HepG2 (cell line): ENCODE measurements at regions not wholly inside any gene's neighbourhood (a gene's known extent, or its start where the extent isn't known, plus 50 kb on each side); places are given as distances from the start of the nearest gene placed in this dataset.

ENCODE experiments used
- ATAC-seq: fragments of 200-7000 bp; cut with Tn5 transposase; 3 replicates; pipeline ENCODE4 v1.9.1; 2020; ENCODE audit warnings: mild to moderate bottlenecking, moderate library complexity
- BruUV-seq: library from RNA; stranded (reverse); fragments of 400-500 nt; replicated peaks from 2 replicates; lab custom pipeline; 2021; lab: Mats Ljungman, UMichigan
- CTCF ChIA-PET: fragments of 300-600 bp; formaldehyde crosslinking; extraction: SDS; loops from one replicate; lab custom pipeline; 2021; ENCODE audit warnings: low total read pairs, inconsistent platforms, low intra/inter-chr PET ratio; lab: Yijun Ruan, JAX
- POLR2A ChIA-PET: fragments of 350-600 bp; sonication (Branson Sonifier 250); formaldehyde crosslinking; loops from one replicate; lab custom pipeline; 2020; ENCODE audit warnings: antibody characterized with exemption, inconsistent platforms; lab: Yijun Ruan, JAX
- DNase-seq: peaks from one replicate; pipeline ENCODE4 v3.0.0-alpha.2; 2015; ENCODE audit warnings: low spot score
- FAIRE-seq: peaks from 3 replicates; lab custom pipeline; 2011; peaks lifted over from hg19 to GRCh38; lab: Jason Lieb, UNC
- H2AFZ ChIP-seq: one replicate; pipeline ENCODE4 v1.6.1; 2011; ENCODE audit warnings: low read length, inconsistent platforms
- H3K27ac ChIP-seq: fragments of 300-600 bp; 3 replicates; pipeline ENCODE4 v1.8.0; 2011; ENCODE audit warnings: mixed run types, mild to moderate bottlenecking, mixed read lengths, low read length, inconsistent platforms; ENCODE audit not compliant: insufficient read depth; ENCODE audit errors: extremely low read length
- H3K27me3 ChIP-seq, 2 experiments: fragments of 200-600 bp in 1 of 2; 2 replicates in 1 of 2; 3 replicates in 1 of 2; pipeline versions ENCODE4 v1.6.0 to v1.8.0; 2011; ENCODE audit warnings: low read length in 2 of 2, mild to moderate bottlenecking in 2 of 2, moderate library complexity in 2 of 2, inconsistent platforms in 1 of 2; ENCODE audit not compliant: insufficient read depth in 2 of 2, control insufficient read depth in 1 of 2
- H3K36me3 ChIP-seq, 2 experiments: fragments of 200-600 bp in 1 of 2; replicated peaks in 1 of 2; 2 replicates in 1 of 2; 3 replicates in 1 of 2; pipeline versions ENCODE4 v1.5.1 to v1.8.0; 2011; ENCODE audit warnings: low read length in 2 of 2, inconsistent platforms in 1 of 2; ENCODE audit not compliant: insufficient read depth in 2 of 2, control insufficient read depth in 1 of 2
- H3K4me1 ChIP-seq: 2 replicates; pipeline ENCODE4 v1.5.1; 2012; ENCODE audit warnings: low read length, inconsistent platforms; ENCODE audit not compliant: insufficient read depth
- H3K4me2 ChIP-seq: 2 replicates; pipeline ENCODE4 v1.6.0; 2011; ENCODE audit warnings: low read depth, low read length, inconsistent platforms
- H3K4me3 ChIP-seq, 3 experiments: fragments of 200-600 bp in 1 of 3; sonication (generic), shearing (Covaris generic) in 1 of 3; replicated peaks in 1 of 3; 2 replicates each; pipeline ENCODE4 v1.5.1; 2011 to 2016; ENCODE audit warnings: low read length in 3 of 3, inconsistent platforms in 2 of 3, low read depth in 2 of 3, mild to moderate bottlenecking in 2 of 3, control low read depth in 1 of 3, mixed read lengths in 1 of 3; ENCODE audit not compliant: insufficient read depth in 1 of 3
- H3K79me2 ChIP-seq: one replicate; pipeline ENCODE4 v1.6.1; 2011; ENCODE audit warnings: low read length, inconsistent platforms; ENCODE audit not compliant: insufficient read depth
- H3K9ac ChIP-seq: 2 replicates; pipeline ENCODE4 v1.6.0; 2011; ENCODE audit warnings: mild to moderate bottlenecking, low read depth, low read length, inconsistent platforms; ENCODE audit not compliant: insufficient read depth
- H3K9me3 ChIP-seq: 2 replicates; pipeline ENCODE4 v1.5.1; 2012; ENCODE audit warnings: mild to moderate bottlenecking, low read length
- H4K20me1 ChIP-seq: 2 replicates; pipeline ENCODE4 v1.6.0; 2011; ENCODE audit warnings: inconsistent platforms, mild to moderate bottlenecking, low read length, moderate library complexity; ENCODE audit not compliant: insufficient read depth
- BRD4 ChIP-seq: sonication (generic); formaldehyde crosslinking; IDR thresholded peaks from 2 replicates; pipeline ENCODE4 v1.4.0; 2020; ENCODE audit warnings: missing genetic modification reagents
- ELF4 ChIP-seq: sonication (generic); formaldehyde crosslinking; IDR thresholded peaks from 2 replicates; pipeline ENCODE4 v1.5.0; 2020; ENCODE audit warnings: missing genetic modification reagents, mild to moderate bottlenecking, moderate library complexity, borderline replicate concordance
- GABPB1 ChIP-seq: IDR thresholded peaks from 2 replicates; pipeline ENCODE4 v1.6.1; 2016; ENCODE audit warnings: mild to moderate bottlenecking, missing genetic modification reagents, moderate library complexity, missing compliant biosample characterization
- KLF12 ChIP-seq: sonication (generic); formaldehyde crosslinking; IDR thresholded peaks from 2 replicates; pipeline ENCODE4 v1.4.0; 2020; ENCODE audit warnings: missing genetic modification reagents, borderline replicate concordance
- KLF16 ChIP-seq, 2 experiments: sonication (generic) in 1 of 2; formaldehyde crosslinking in 1 of 2; IDR thresholded peaks; 2 replicates each; pipeline versions ENCODE4 v1.6.1 to v1.8.0; 2016 to 2023; ENCODE audit warnings: missing genetic modification reagents in 2 of 2, missing compliant biosample characterization in 1 of 2
- MAZ ChIP-seq, 2 experiments: sonication (generic) in 1 of 2; formaldehyde crosslinking in 1 of 2; IDR thresholded peaks; 2 replicates each; pipeline versions ENCODE4 v1.5.0 to v1.6.1; 2012 to 2020; ENCODE audit warnings: low read depth in 2 of 2, mild to moderate bottlenecking in 2 of 2, borderline replicate concordance in 1 of 2, improper control_type of control experiment in 1 of 2, low read length in 1 of 2, missing genetic modification reagents in 1 of 2, moderate library complexity in 1 of 2
- MBD4 ChIP-seq: IDR thresholded peaks from 2 replicates; pipeline ENCODE4 v1.6.1; 2012; ENCODE audit warnings: low read length, inconsistent platforms, borderline replicate concordance
- MYC ChIP-seq: sonication (generic); formaldehyde crosslinking; IDR thresholded peaks from 2 replicates; pipeline ENCODE4 v1.9.0; 2021; ENCODE audit warnings: missing genetic modification reagents, borderline replicate concordance
- RARG ChIP-seq: sonication (generic); formaldehyde crosslinking; IDR thresholded peaks from 2 replicates; pipeline ENCODE4 v1.4.0; 2020; ENCODE audit warnings: low read depth, mild to moderate bottlenecking, missing genetic modification reagents
- RELA ChIP-seq: sonication (generic); formaldehyde crosslinking; IDR thresholded peaks from 2 replicates; pipeline ENCODE4 v1.4.0; 2020; ENCODE audit warnings: missing genetic modification reagents
- TEAD3 ChIP-seq: optimal IDR thresholded peaks from 2 replicates; pipeline ENCODE3; 2016; ENCODE audit warnings: borderline replicate concordance
- ZNF207 ChIP-seq: fragments of 450-650 bp; IDR thresholded peaks from 2 replicates; pipeline ENCODE4 v1.6.1; 2016; ENCODE audit warnings: antibody characterized with exemption, borderline replicate concordance
- ZNF224 ChIP-seq: sonication (generic); formaldehyde crosslinking; IDR thresholded peaks from 2 replicates; pipeline ENCODE4 v1.5.0; 2020; ENCODE audit warnings: mild to moderate bottlenecking, missing genetic modification reagents
- WGBS: methylation state at CpG from one replicate; pipeline ENCODE4 v1.1.6; 2017; ENCODE audit warnings: low lambda C conversion rate; 5-methylcytosine and 5-hydroxymethylcytosine counted together
- in situ Hi-C: cut with HindIII; loops from 2 replicates; pipeline ENCODE4 v1.10.0; 2017; ENCODE audit warnings: low pct_unique_long_range_greater_than_20kb; ENCODE audit not compliant: extremely low pct_ligation_motif_present
- intact Hi-C: fragments of 100-400 bp; cut with micrococcal nuclease; formaldehyde crosslinking; loops from one replicate; pipeline ENCODE4 v1.10.0; 2022; ENCODE audit not compliant: unreplicated experiment
- TF ChIP-seq, protein P1 (sequence below): sonication (generic); formaldehyde crosslinking; IDR thresholded peaks from one replicate; pipeline ENCODE4 v1.5.1; 2020; ENCODE audit warnings: mild to moderate bottlenecking, missing genetic modification reagents; ENCODE audit errors: not compliant biosample characterization

DNA sequence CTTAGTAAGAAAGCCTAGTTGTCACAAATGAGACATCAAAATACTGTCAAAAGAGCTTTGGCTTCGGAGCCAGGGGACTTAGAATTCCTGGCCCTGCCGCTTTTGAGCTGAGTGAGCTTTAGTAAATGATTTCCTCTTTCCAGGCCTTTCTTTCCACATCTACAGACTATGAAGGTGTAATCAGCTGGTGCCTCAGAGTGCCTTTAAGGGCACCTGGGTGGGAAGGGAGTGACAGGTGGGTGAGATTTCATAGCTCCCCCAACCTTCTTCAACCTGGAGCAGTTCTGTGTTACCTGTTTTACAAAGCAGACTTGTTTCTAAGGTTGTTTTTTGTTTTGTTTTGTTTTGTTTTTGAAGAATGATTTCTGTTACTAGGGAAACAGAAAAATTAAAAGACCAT lies 154.7 kb upstream of the BOD1L1 start:
- Histone ChIP-seq H3K27ac (no peak overlapping the region), H3K27me3 (no peaks in the 10 kb centered on the region), H3K9ac (no peak overlapping the region), H4K20me1 (no peaks in the 10 kb centered on the region), H3K36me3 (no peaks in the 10 kb centered on the region), H2AFZ (no peak overlapping the region), H3K9me3 (peaks cover 10% of the 10 kb centered on the region), H3K4me3 (no peak overlapping the region), H3K4me2 (no peak overlapping the region), H3K79me2 (no peaks in the 10 kb centered on the region), H3K4me1 (no peaks in the 10 kb centered on the region)
- FAIRE-seq (no peak), DNase-seq (no peak), ATAC-seq (no peak)
- POLR2A ChIA-PET, result no interaction called here
- CTCF ChIA-PET, result no interaction called here
- 3% methylated on average over 2 of the region's 2 CpGs for WGBS
- in situ Hi-C loops (no loop called here), intact Hi-C loops (no loop called here)
- no TSS peak for BruUV-seq
- TF ChIP-seq MYC (no peak), KLF12 (CRISPR knock-in tag) (no peak), TEAD3 (CRISPR knock-in tag) (no peak), ELF4 (CRISPR knock-in tag) (no peak), RARG (no peak), ZNF224 (CRISPR knock-in tag) (no peak), MAZ (IDR thresholded peaks at IDR 0.05; ENCODE audit: borderline replicate concordance, low read depth, low read length) (no peak), MAZ (CRISPR knock-in tag; IDR thresholded peaks at IDR 0.05; ENCODE audit: low read depth) (no peak), BRD4 (CRISPR knock-in tag) (no peak), KLF16 (CRISPR knock-in tag; IDR thresholded peaks at IDR 0.05) (no peak), RELA (CRISPR knock-in tag) (no peak), MBD4 (no peak), ZNF207 (no peak), GABPB1 (CRISPR knock-in tag) (no peak)
- TF ChIP-seq, protein P1, sequence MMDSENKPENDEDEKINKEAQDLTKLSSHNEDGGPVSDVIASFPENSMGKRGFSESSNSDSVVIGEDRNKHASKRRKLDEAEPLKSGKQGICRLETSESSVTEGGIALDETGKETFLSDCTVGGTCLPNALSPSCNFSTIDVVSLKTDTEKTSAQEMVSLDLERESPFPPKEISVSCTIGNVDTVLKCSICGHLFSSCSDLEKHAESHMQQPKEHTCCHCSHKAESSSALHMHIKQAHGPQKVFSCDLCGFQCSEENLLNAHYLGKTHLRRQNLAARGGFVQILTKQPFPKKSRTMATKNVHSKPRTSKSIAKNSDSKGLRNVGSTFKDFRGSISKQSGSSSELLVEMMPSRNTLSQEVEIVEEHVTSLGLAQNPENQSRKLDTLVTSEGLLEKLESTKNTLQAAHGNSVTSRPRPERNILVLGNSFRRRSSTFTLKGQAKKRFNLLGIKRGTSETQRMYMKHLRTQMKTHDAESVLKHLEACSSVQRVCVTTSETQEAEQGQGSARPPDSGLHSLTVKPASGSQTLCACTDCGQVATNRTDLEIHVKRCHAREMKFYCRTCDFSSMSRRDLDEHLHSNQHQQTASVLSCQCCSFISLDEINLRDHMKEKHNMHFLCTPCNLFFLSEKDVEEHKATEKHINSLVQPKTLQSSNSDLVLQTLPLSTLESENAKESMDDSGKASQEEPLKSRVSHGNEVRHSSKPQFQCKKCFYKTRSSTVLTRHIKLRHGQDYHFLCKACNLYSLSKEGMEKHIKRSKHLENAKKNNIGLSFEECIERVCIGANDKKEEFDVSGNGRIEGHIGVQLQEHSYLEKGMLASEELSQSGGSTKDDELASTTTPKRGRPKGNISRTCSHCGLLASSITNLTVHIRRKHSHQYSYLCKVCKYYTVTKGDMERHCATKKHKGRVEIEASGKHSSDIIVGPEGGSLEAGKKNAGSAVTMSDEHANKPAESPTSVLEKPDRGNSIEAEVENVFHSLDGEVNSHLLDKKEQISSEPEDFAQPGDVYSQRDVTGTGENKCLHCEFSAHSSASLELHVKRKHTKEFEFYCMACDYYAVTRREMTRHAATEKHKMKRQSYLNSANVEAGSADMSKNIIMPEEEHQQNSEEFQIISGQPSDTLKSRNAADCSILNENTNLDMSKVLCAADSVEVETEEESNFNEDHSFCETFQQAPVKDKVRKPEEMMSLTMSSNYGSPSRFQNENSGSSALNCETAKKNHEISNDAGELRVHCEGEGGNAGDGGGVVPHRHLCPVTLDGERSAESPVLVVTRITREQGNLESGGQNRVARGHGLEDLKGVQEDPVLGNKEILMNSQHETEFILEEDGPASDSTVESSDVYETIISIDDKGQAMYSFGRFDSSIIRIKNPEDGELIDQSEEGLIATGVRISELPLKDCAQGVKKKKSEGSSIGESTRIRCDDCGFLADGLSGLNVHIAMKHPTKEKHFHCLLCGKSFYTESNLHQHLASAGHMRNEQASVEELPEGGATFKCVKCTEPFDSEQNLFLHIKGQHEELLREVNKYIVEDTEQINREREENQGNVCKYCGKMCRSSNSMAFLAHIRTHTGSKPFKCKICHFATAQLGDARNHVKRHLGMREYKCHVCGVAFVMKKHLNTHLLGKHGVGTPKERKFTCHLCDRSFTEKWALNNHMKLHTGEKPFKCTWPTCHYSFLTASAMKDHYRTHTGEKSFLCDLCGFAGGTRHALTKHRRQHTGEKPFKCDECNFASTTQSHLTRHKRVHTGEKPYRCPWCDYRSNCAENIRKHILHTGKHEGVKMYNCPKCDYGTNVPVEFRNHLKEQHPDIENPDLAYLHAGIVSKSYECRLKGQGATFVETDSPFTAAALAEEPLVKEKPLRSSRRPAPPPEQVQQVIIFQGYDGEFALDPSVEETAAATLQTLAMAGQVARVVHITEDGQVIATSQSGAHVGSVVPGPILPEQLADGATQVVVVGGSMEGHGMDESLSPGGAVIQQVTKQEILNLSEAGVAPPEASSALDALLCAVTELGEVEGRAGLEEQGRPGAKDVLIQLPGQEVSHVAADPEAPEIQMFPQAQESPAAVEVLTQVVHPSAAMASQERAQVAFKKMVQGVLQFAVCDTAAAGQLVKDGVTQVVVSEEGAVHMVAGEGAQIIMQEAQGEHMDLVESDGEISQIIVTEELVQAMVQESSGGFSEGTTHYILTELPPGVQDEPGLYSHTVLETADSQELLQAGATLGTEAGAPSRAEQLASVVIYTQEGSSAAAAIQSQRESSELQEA (CRISPR knock-in tag), result no peak
